ACHN (cell line): ENCODE measurements at regions not wholly inside any gene's neighbourhood (a gene's known extent, or its start where the extent isn't known, plus 50 kb on each side); places are given as distances from the start of the nearest gene placed in this dataset.

Experiments used
- DNase-seq: peaks from one replicate; pipeline ENCODE4 v3.0.0-alpha.2; 2015
- in situ Hi-C: cut with HindIII; loops from 2 replicates; pipeline ENCODE4 v1.10.0; 2017; ENCODE audit warnings: low sequenced_read_pairs, low pct_ligation_motif_present, low pct_unique_long_range_greater_than_20kb

DNA sequence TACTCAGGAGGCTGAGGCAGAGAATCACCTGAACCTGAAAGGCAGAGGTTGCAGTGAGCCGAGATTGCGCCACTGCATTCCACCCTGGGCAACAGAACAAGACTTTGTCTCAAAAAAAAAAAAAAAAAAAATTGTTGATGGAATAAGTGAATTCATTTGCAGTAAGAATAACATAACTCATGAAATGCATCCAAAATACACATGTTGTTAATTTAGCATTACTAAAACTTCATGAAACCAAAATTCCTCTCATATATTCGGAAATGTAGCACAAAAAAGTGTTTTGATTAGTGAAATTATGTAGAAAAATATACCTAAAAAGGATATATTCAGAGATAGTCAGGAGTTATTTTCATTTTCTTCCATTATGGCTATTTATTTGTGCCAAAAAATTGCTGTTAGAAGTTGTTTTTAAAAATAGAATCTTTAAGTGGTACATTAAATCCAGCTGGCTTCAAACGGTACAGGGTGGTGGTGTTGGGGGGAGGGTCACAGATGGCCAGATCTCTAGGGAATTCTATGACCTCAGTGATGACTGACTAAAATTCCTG is 78.2 kb upstream of the UGP2 start:
- in situ Hi-C loops: no loop called here
- no peak for DNase-seq

DNA sequence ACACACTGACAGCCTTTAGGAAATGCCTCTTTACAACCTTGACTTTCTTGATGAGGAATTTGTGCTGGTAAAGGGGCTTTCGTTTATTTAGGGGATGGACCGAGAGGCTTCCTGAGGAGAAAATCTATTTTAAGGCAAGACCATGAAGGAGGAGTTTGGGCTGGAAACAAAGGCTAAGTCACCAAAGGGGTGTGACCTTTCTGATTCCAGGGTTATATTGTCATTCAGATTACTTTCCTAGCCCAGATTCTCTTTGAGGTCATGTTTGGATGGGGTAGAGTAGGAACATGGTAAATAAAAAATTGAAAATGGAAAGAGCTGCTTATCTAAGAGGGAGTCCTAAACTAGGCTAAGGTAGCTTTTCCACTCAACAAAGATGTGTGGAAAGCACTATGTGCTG is 77.1 kb upstream of the UGP2 start:
- DNase-seq: no peak
- in situ Hi-C loops: no loop called here

DNA sequence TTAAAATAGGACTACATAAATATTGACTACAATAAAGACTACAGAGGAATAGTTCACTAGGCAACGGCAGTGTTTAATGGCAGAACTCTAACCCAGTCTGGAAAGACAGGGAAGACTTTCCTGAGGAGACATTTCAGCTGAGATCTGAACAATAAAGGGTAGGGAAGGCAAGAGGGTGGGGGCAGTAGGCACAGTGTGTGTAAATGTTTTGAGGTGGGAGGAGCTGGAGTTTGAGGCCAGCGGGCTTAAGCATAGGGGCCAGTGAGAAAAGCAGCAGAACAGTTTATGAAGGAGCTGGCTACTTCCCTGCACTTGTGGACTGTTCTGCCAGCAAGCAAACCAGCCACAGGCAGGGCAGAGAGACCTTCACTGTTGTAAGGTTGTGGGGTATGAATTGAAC is 76.6 kb upstream of the UGP2 start:
- DNase-seq: no peak
- in situ Hi-C loops: no loop called here

DNA sequence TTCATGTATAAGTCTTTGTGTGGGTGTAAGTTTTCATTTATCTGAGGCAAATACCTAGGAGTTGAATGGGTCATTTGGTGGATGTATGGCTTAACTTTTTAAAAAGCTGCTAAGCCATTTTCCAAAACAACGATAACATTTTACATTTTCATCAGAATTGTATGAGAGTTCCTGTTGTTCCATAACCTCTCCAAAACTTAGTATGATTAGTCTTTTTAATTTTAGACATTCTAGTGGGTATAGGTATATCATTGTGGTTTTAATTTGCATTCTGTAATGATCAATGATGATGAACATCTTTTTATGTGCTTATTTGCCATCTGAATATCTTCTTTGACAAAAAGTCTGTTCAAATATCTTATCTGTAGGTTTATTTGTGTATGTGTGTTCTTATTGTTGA is 74.4 kb upstream of the UGP2 start:
- in situ Hi-C loops: no loop called here
- DNase-seq: no peak

DNA sequence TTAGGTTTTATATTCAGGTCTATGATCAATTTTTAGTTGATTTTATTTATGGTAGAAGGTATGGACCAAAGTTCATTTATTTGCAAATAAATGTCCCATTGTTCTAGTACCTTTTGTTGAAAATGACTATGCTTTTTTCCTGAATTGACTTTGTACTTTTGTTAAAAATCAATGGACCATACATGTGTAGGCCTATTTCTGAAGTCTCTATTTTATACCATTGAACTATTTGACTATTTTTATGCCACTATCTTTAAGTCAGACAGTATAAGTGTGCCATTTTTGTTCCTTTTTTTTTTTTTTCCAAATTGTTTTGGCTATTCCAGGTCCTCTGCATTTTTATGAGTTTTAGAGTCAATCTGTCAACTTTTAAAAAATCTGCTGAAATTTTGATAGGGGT is 73.6 kb upstream of the UGP2 start:
- in situ Hi-C loops: no loop called here
- DNase-seq: no peak

DNA sequence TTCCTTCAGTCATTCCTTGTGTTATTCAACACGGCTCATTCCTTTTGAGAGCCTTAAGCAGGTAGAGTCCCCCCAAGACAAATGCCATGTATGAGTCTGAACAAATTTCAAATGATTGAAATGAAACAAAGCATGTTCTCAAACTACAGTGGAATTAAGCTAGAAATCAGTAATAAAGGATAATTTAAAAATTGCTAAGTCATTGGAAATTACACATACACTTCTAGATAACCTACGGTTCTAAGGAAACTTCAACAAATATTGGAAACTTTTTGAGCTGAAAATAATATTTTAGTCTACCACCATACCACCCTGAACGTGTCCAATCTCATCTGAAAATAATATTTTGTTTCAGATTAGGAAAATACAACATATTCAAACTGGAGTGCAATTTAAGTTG is 71.8 kb upstream of the UGP2 start:
- DNase-seq: no peak
- in situ Hi-C loops: no loop called here

DNA sequence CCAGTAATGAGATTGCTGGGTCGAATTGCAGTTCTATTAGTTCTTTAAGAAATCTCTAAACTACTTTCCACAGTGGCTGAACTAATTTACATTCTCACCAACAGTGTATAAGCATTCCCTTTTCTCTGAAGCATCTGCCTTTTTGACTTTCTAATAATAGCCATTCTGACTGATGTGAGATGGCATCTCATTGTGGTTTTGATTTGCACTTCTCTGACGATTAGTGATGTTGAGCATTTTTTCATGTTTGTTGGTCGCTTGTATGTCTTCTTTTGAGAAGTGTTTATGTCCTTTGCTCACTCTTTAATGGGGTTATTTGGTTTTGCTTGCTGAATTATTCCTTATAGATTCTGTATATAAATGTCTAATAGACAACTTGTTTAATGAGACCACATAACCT is 69.6 kb upstream of the UGP2 start:
- DNase-seq: no peak
- in situ Hi-C loops: no loop called here

DNA sequence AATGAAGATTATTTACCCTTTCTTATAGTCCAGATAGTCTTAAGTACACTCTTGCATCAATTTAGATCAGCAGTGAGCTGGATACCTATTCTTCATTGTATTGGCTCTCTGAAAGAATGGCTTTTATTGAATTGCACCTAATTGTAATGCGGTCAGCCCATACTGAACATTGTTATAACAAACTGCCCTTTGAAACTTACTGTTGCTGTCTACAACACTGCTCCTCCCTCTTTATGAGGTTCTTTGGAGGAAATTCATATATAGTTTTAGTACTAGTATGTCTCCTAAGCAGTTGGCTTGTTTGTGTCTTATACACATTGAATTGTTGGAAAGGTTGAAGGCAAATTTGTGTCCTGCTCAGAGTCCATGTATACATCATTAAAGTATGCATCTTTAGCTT is 66.5 kb upstream of the UGP2 start:
- in situ Hi-C loops: no loop called here

DNA sequence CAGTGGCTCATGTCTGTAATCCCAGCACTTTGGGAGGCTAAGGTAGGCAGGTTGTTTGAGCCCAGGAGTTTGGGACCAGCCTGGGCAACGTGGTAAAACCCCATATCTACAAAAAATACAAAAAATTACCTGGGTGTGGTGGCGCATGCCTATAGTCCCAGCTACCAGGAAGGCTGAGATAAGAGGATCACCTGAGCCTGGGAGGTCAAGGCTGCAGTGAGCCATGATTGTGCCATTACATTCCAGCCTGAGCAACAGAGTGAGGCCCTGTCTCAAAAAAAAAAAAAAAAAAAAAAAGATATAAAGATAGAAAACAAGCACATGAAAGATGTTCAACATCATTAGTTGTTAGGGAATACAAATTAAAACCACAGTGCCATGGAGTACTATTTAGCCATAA is 65.3 kb upstream of the UGP2 start:
- DNase-seq: no peak
- in situ Hi-C loops: no loop called here

More for the DNA sequence above, 66.5 kb upstream of the UGP2 start:
- no peak for DNase-seq

DNA sequence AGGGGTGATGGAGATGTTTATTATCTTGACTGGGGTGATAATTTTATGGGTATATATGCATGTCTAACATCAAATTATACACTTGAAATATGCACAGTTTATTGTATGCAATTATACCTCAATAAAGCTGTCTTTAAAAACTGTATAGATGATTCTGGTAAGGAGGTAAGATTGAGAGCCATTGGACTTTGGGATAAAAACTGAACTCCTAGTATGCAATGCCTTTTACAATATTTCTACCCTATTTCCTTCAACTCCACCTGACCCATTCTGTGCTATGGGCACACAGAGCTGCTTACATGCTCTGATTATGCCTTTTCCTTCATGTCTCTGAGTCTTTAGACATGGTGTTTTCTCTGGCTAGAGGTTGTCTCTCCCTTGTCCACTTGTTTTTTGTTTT is 63.9 kb upstream of the UGP2 start:
- in situ Hi-C loops: no loop called here
- DNase-seq: no peak

DNA sequence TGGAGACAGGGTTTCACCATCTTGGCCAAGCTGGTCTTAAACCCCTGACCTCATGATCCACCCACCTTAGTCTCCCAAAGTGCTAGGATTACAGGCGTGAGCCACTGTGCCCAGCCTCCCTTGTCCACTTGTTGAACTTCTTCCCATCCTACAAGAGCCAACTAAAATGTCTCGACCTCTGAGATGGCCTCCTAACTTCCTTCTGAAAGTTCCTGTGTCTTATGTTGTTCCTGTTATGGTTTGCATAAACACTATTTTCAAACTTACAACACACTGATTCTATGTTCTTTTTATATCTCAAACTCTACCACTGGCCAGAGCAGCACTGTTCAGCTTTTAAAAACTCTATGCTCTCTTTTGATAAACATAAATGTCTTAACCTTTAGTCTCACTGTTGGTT is 63.3 kb upstream of the UGP2 start:
- DNase-seq: no peak
- in situ Hi-C loops: no loop called here

DNA sequence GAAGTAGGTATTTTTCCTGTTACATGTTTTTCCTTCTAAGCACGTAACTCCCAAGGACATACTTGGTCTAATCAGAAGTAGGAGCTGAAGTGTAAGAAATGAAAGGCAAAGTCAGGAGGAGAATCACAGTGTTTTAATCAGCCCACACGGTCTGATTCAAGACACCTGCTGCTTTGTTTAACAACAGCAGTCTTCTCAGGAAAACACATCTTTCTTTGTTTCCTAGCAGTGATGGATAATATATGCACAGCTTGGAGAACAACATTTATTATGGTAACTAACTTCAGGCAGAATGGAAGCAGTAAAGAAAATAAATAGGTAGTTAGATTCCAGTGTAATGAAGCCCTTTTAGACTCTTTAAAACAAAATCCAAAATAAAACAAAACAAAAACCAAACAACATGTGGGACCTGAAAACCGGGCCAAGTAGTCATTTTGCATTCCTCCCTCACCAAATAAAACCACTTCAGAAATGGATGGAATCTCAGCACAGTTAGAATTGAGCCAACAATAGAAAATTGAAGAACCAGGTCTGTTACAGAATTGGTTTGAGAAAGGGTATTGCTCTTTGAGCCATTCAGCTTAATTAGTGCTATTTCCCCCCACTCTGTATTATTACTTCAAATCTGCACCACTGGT is 61.1 kb upstream of the UGP2 start:
- in situ Hi-C loops: no loop called here
- no peak for DNase-seq

DNA sequence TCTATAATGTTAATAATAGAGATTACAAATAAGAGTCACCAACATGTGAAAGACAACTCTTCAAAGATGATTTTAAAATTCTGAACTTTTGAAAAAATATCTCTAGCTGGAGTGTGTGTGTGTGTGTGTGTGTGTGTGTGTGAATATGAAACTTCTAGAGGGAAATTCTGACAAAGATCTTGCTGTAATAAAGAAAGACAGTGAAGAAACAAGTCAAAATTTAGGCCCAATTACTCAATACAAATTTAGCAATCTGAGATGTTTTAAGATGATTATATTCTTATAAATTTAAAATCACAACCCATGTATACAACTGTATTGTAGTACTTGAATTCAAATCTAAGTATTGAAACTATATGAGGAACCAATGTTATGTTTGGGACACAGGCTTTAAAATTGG is 57.2 kb upstream of the UGP2 start:
- DNase-seq: no peak
- in situ Hi-C loops: no loop called here

DNA sequence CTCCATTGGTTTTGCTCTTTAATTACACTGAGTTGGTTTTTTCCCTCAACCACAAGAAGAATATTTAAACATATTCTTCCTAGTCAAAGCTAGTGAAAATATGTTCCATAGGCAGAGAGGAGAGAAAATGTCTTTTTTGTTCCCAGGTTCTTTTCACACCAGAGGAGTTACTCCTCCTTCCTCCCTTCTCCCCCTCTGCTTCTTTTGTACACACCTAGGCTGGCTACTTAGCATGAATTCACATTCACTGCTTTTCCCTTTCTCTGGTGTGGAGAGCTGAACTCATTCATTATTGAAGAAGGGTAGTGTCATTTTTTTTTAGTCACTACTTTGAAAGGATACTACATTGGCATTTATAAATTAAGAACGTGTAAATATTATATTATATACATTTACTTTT is 56.6 kb upstream of the UGP2 start:
- no peak for DNase-seq
- in situ Hi-C loops: no loop called here

DNA sequence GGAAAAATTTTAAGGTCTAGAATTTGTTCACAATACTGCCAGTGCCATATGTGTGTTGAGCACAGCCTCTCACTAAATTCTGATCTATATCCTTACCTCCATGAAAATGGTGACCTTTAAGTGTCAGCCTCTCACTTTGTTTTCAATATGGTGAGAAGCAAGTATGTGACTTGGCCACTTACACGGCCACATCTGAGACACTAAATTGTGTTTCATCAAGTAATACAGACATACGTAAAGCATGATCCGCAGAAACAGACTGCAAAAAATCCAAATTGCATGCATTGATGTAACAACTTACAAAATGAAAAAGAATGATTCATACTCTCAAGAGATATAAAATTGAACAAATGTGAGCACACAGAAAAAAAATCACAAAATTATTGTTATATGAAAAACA is 55.2 kb upstream of the UGP2 start:
- in situ Hi-C loops: no loop called here
- DNase-seq: no peak

DNA sequence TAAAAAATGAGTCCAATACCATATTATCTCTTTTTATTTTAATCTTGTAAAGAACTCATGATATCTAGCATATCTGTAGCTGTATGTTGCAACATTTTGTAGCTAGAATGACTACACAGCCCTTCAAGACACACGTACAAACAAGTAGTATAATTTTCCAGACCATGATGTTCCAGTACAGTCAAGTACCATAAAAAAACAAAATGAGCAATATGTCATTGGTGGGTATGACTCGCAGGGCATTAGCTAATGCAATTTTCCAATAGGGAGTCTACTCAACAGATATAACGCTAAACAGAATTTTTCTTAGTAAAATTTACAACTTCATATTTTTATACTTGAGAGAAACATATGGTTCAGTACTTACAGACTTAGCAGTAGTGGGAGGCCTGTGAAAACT is 53.6 kb upstream of the UGP2 start:
- in situ Hi-C loops: no loop called here
- no peak for DNase-seq

DNA sequence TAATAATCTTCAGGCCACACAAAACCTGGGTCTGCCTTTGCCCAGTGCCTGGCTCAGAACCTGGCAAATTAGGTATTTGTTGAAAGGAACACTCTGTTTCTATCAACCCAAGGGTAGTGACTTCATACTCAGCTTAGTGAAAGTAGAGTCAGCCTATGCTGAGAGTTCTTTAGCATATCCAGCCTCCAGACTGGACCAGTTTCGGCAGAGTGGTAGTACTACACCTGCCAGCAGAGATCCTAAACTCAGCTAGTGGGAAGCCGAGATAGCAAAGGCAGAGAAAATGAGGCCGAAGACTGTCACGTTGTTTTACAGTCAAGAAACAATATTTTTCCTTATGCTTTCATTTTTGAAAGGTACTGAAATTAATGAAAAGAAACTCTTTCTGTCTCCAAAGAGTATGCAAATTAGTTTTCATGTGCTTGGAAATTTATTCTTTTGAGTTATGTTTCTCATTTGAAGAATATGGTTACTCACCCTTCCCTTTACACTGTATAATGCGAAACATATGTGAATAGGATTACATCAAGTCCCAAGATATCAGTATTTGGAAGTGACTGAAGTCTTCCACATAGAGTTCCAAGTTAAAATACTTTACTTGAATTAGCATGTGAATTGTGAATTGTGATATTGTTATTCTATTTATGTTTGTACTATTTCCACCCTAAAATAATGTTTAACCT is 52.2 kb upstream of the UGP2 start:
- in situ Hi-C loops: no loop called here
- DNase-seq: no peak

DNA sequence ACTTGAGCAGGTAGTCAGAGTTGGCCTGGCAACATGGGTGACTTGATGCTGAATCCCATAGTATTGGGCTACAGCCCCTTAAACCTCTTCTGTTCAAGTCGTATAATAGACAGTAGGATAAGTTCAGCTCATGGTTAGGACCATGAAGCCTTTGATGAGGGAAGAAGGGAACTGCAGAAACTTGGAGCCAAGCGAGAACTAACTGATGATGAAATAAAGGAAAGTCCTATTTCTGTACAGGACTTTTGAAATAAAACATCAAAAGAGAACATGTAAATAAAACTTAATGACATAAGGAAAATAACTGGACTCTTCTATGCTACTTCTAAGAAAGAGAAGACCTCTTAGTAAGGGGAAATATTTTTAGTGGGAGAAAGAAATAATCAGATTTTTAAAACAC is 51.2 kb upstream of the UGP2 start:
- no peak for DNase-seq
- in situ Hi-C loops: no loop called here

DNA sequence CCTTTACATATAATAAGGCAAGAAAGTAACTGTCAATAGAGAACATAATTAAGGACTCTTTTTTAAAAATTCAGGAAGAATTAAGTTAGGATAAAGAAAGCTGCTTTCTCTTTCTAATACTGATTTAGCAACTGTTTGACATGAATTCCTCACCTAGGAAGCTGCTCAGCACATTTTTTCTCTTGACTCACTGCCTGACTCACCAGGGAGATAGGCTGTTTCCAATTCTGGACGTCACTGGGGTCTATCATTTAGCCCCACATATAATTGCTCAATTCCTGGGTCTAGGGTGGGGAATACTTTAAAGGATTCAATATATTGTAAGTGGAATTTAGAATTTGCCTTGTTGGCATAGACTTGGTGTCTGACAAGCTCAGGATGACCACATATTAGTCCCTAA is 50.8 kb upstream of the UGP2 start:
- DNase-seq: peak; percentile 82
- in situ Hi-C loops: no loop called here

DNA sequence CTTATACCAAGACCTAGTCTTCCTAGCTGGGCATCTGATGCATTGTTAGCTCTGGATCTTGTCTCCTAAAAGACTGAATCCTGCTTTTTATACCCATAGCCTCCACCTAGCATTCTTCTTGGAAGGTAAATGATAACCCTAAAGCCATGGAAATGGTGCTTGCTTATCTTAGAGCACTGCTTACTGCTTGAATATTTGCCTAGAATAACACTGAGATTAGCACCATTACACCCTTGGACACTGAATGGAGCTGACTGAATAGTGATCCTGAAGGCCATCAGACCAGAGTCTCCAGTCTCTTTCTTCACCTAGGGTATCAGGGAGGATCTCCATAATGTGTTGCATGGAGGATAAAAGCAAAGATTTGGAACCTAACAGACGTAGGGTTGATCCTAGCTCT is 50.3 kb upstream of the UGP2 start:
- in situ Hi-C loops: no loop called here
- no peak for DNase-seq
